K562 (cell line): ENCODE measurements at regions not wholly inside any gene's neighbourhood (a gene's known extent, or its start where the extent isn't known, plus 50 kb on each side); places are given as distances from the start of the nearest gene placed in this dataset.

Source experiments
- ATAC-seq: fragments of 200-7000 bp; cut with Tn5 transposase; 3 replicates; pipeline ENCODE4 v1.9.1; 2020; ENCODE audit warnings: moderate library complexity
- BruUV-seq: library from RNA; stranded (reverse); fragments of 400-500 nt; replicated peaks from 2 replicates; lab custom pipeline; 2021; lab: Mats Ljungman, UMichigan
- CTCF ChIA-PET: fragments of 300-600 bp; formaldehyde crosslinking; extraction: SDS; loops from one replicate; lab custom pipeline; 2021; ENCODE audit warnings: low intra/inter-chr PET ratio; lab: Yijun Ruan, JAX
- POLR2A ChIA-PET: fragments of 300-600, 350-650 bp; sonication (Branson Sonifier 250); formaldehyde crosslinking; extraction: SDS; loops from one replicate; lab custom pipeline; 2021; ENCODE audit warnings: antibody characterized with exemption, inconsistent platforms; lab: Yijun Ruan, JAX
- DNase-seq, 4 experiments: peaks; one replicate each; pipeline versions ENCODE4 v3.0.0 to v3.0.0-alpha.2; 2011 to 2018; ENCODE audit warnings: low spot score in 3 of 4, mixed read lengths in 3 of 4; ENCODE audit errors: extremely low read depth in 1 of 4
- FAIRE-seq: peaks from 2 replicates; lab custom pipeline; 2011; peaks lifted over from hg19 to GRCh38; lab: Jason Lieb, UNC
- H2AFZ ChIP-seq: 2 replicates; pipeline ENCODE4 v1.6.0; 2011; ENCODE audit warnings: low read depth, low read length, control low read depth, inconsistent platforms
- H3K27ac ChIP-seq: fragments of 200-600 bp; 3 replicates; pipeline ENCODE4 v1.8.0; 2011; ENCODE audit warnings: low read depth, mild to moderate bottlenecking, control low read depth, inconsistent platforms, low read length, moderate library complexity, mixed read lengths; ENCODE audit errors: extremely low read depth
- H3K27me3 ChIP-seq, 2 experiments: fragments of 300-600 bp in 1 of 2; 2 replicates in 1 of 2; 3 replicates in 1 of 2; pipeline versions ENCODE4 v1.6.0 to v1.8.0; 2011; ENCODE audit warnings: inconsistent platforms in 2 of 2, low read length in 2 of 2, mild to moderate bottlenecking in 1 of 2, mixed read lengths in 1 of 2, moderate library complexity in 1 of 2; ENCODE audit not compliant: control insufficient read depth in 2 of 2, insufficient read depth in 2 of 2
- H3K36me3 ChIP-seq: fragments of 300-600 bp; 3 replicates; pipeline ENCODE4 v1.8.0; 2011; ENCODE audit warnings: mild to moderate bottlenecking, low read length, inconsistent platforms; ENCODE audit not compliant: control insufficient read depth, insufficient read depth
- H3K4me1 ChIP-seq, 2 experiments: fragments of 200-600 bp in 1 of 2; replicated peaks in 1 of 2; 2 replicates in 1 of 2; 3 replicates in 1 of 2; pipeline versions ENCODE4 v1.5.1 to v1.8.0; 2011; ENCODE audit warnings: inconsistent platforms in 2 of 2, low read length in 2 of 2, mild to moderate bottlenecking in 1 of 2, mixed read lengths in 1 of 2, moderate library complexity in 1 of 2; ENCODE audit not compliant: control insufficient read depth in 2 of 2, insufficient read depth in 2 of 2
- H3K4me2 ChIP-seq: 2 replicates; pipeline ENCODE4 v1.6.1; 2011; ENCODE audit warnings: low read length, control low read depth, inconsistent platforms, mixed read lengths; ENCODE audit not compliant: insufficient read depth
- H3K4me3 ChIP-seq: fragments of 200-600 bp; sonication (generic), shearing (Covaris generic); 2 replicates; pipeline ENCODE4 v1.5.1; 2016; ENCODE audit warnings: control low read depth, inconsistent platforms
- H3K79me2 ChIP-seq: fragments of 200-600 bp; 3 replicates; pipeline ENCODE4 v1.8.0; 2011; ENCODE audit warnings: low read length, inconsistent platforms; ENCODE audit not compliant: control insufficient read depth, insufficient read depth
- H3K9ac ChIP-seq, 2 experiments: 2 replicates each; pipeline versions ENCODE4 v1.6.0 to v1.6.1; 2011; ENCODE audit warnings: low read depth in 2 of 2, low read length in 2 of 2, control low read depth in 1 of 2, inconsistent platforms in 1 of 2, mild to moderate bottlenecking in 1 of 2, mixed read lengths in 1 of 2; ENCODE audit not compliant: insufficient read depth in 1 of 2
- H3K9me1 ChIP-seq: one replicate; pipeline ENCODE4 v1.6.0; 2011; ENCODE audit warnings: inconsistent platforms, mild to moderate bottlenecking, low read length, moderate library complexity; ENCODE audit not compliant: control insufficient read depth, insufficient read depth
- H3K9me3 ChIP-seq: replicated peaks from 2 replicates; pipeline ENCODE4 v1.5.1; 2011; ENCODE audit warnings: low read depth, low read length, inconsistent platforms; ENCODE audit not compliant: control insufficient read depth, insufficient read depth
- H4K20me1 ChIP-seq: replicated peaks from 2 replicates; pipeline ENCODE4 v1.6.1; 2011; ENCODE audit warnings: low read length, inconsistent platforms, mixed read lengths; ENCODE audit not compliant: control insufficient read depth, insufficient read depth
- CEBPG ChIP-seq, 3 experiments: fragments of 200-800 bp in 1 of 3; sonication (Bioruptor generic) in 1 of 3; sonication (generic) in 1 of 3; formaldehyde crosslinking in 1 of 3; IDR thresholded peaks in 2 of 3; conservative IDR thresholded peaks in 1 of 3; 2 replicates each; pipeline versions ENCODE4 v1.6.1 to v1.8.0; 2016 to 2022; ENCODE audit warnings: missing compliant biosample characterization in 2 of 3, missing genetic modification characterization in 2 of 3, mild to moderate bottlenecking in 1 of 3, missing genetic modification reagents in 1 of 3
- EP300 ChIP-seq: IDR thresholded peaks from 2 replicates; pipeline ENCODE4 v1.6.1; 2012; ENCODE audit warnings: low read length, improper control_type of control experiment
- NFE2 ChIP-seq: IDR thresholded peaks from 2 replicates; pipeline ENCODE4 v1.6.1; 2014; ENCODE audit warnings: antibody characterized with exemption, low read depth
- TEAD1 ChIP-seq, 2 experiments: fragments of 450-650 bp in 1 of 2; sonication (generic) in 1 of 2; formaldehyde crosslinking; IDR thresholded peaks; 2 replicates each; pipeline versions ENCODE4 v1.4.0 to v1.8.0; 2020 to 2022; ENCODE audit warnings: mild to moderate bottlenecking in 2 of 2, missing genetic modification reagents in 1 of 2
- WGBS: fragments of 100-300 bp; shearing (Covaris generic); methylation state at CpG from one replicate; pipeline ENCODE4 v1.1.6; 2016; ENCODE audit warnings: low coverage, mixed read lengths; ENCODE audit not compliant: insufficient coverage; ENCODE audit errors: missing lambda C conversion rate; 5-methylcytosine and 5-hydroxymethylcytosine counted together
- in situ Hi-C: fragments of 300-500 bp; cut with MboI; formaldehyde crosslinking; loops from 4 replicates; pipeline ENCODE4 v1.15.0; 2018; ENCODE audit warnings: inconsistent platforms, mixed read lengths
- intact Hi-C: fragments of 100-400 bp; cut with micrococcal nuclease; formaldehyde crosslinking; loops from 2 replicates; pipeline ENCODE4 v1.14.2; 2022

GRCh38 chr1:187987236-187987776 lies 1158.6 kb downstream of the PLA2G4A start:
- Histone ChIP-seq H4K20me1 (no peaks in the 10 kb centered on the region), H2AFZ (no peak overlapping the region), H3K9me3 (no peaks in the 10 kb centered on the region), H3K27ac (no peak overlapping the region), H3K9ac (no peak overlapping the region), H3K27me3 (no peaks in the 10 kb centered on the region), H3K36me3 (no peaks in the 10 kb centered on the region), H3K4me1 (no peaks in the 10 kb centered on the region), H3K4me3 (no peak overlapping the region), H3K79me2 (no peaks in the 10 kb centered on the region), H3K9me1 (no peaks in the 10 kb centered on the region), H3K4me2 (no peak overlapping the region)
- ATAC-seq: no peak
- DNase-seq: peak in 1 of 4 experiments; percentile 2
- TF ChIP-seq TEAD1 (CRISPR knock-in tag; IDR thresholded peaks at IDR 0.05): no peak
- 0 out of 2 replicates have a peak, but pooled peaks have one; percentile 5 for TF ChIP-seq NFE2
- in situ Hi-C loops: no loop called here
- intact Hi-C loops: no loop called here
- BruUV-seq: no TSS peak
- ChIA-PET CTCF (no interaction called here), POLR2A (no interaction called here)
- 0% methylated on average over 1 of the region's 1 CpG for WGBS
- no peak for FAIRE-seq

GRCh38 chr1:187991944-187992343 lies 1163.2 kb downstream of the PLA2G4A start:
- Histone ChIP-seq H3K4me3 (no peak overlapping the region), H3K4me1 (no peaks in the 10 kb centered on the region), H3K79me2 (no peaks in the 10 kb centered on the region), H2AFZ (no peak overlapping the region), H3K36me3 (no peaks in the 10 kb centered on the region), H4K20me1 (no peaks in the 10 kb centered on the region), H3K27ac (no peak overlapping the region), H3K4me2 (no peak overlapping the region), H3K9me3 (no peaks in the 10 kb centered on the region), H3K9me1 (no peaks in the 10 kb centered on the region), H3K9ac (no peak overlapping the region), H3K27me3 (no peaks in the 10 kb centered on the region)
- ATAC-seq: no peak
- no peak for DNase-seq
- intact Hi-C loops: no loop called here
- ChIA-PET CTCF (no interaction called here), POLR2A (no interaction called here)
- no TSS peak for BruUV-seq
- no peak for FAIRE-seq
- in situ Hi-C loops: no loop called here
- TF ChIP-seq EP300 (no peak), CEBPG (CRISPR knock-in tag; IDR thresholded peaks at IDR 0.05) (no peak), CEBPG (tag; conservative IDR thresholded peaks at IDR 0.05 in 1 of 2, IDR thresholded peaks at IDR 0.05 in 1 of 2) (no peak)
